ENCODE measurements at regions not wholly inside any gene's neighbourhood (a gene's known extent, or its start where the extent isn't known, plus 50 kb on each side); places are given as distances from the start of the nearest gene placed in this dataset.

GRCh38 chr14:58725226-58725625, 87.5 kb downstream of the DACT1 start:
- Histone ChIP-seq H3K9me3 (ENCODE audit: control insufficient read depth in 2 of 2, insufficient read depth in 1 of 2, low read depth in 1 of 2, low read length in 1 of 2) (no peaks in the 10 kb centered on the region), H3K4me1 (ENCODE audit: control insufficient read depth in 2 of 2, insufficient read depth in 2 of 2, low read length in 1 of 2) (no peaks in the 10 kb centered on the region), H3K27ac (ENCODE audit: low read depth in 2 of 2, low read length in 1 of 2) (no peak overlapping the region), H3K27me3 (ENCODE audit: control insufficient read depth in 1 of 2, insufficient read depth in 2 of 2, low read length in 2 of 2) (no peaks in the 10 kb centered on the region), H3K36me3 (ENCODE audit: control insufficient read depth in 2 of 2, insufficient read depth in 2 of 2, low read length in 1 of 2) (no peaks in the 10 kb centered on the region), H3K4me3 (ENCODE audit: low read depth in 1 of 2, low read length in 2 of 2) (no peak overlapping the region)

GRCh38 chr14:58725871-58726270, 88.1 kb downstream of the DACT1 start:
- H3K4me3 ChIP-seq (ENCODE audit: low read depth in 1 of 2, low read length in 2 of 2), result no peak overlapping the region
- WGBS, 2 donors, result 31 to 33% methylated on average over 2 of the region's 2 CpGs
- H3K36me3 ChIP-seq (ENCODE audit: control insufficient read depth in 2 of 2, insufficient read depth in 2 of 2, low read length in 1 of 2), result no peaks in the 10 kb centered on the region
- H3K27me3 ChIP-seq (ENCODE audit: control insufficient read depth in 1 of 2, insufficient read depth in 2 of 2, low read length in 2 of 2), result no peaks in the 10 kb centered on the region
- no peaks in the 10 kb centered on the region for H3K9me3 ChIP-seq (ENCODE audit: control insufficient read depth in 2 of 2, insufficient read depth in 1 of 2, low read depth in 1 of 2, low read length in 1 of 2)
- no peaks in the 10 kb centered on the region for H3K4me1 ChIP-seq (ENCODE audit: control insufficient read depth in 2 of 2, insufficient read depth in 2 of 2, low read length in 1 of 2)
- no peak overlapping the region for H3K27ac ChIP-seq (ENCODE audit: low read depth in 2 of 2, low read length in 1 of 2)

DNA sequence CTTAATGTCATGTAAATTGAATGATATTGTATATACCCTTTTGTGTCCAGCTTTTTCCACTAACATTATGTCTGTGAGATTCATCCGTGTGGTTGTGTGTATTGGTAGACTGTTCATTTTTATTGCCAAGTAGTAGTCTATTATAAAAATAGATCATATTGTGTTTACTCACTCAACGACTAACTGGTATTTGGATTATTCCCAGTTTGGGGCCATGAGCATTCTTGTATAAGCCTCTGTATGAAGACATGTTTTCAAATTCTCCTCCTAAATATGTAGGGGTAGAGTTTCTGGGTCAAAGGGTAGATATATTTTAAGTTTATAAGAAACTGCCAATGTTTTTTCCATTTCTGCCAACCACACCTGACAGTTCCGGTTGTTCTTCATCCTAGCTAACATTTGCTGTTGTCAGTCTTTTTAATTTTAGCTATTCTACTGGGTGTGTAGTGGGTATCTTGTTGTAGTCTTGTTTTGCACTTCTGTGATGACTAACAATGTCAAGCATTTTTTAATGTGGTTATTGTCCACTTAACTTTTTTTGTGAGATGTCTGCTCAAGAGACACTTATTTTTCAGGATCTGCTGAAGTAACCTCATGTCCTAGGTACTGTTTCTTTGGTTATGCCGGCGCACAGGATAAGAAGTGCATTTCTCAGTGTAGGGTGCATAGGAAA, 93.2 kb downstream of the DACT1 start:
- 41 to 55% methylated on average over 5 of the region's 5 CpGs for WGBS, 2 donors
- Histone ChIP-seq H3K4me3 (ENCODE audit: low read depth in 1 of 2, low read length in 2 of 2) (no peak overlapping the region), H3K27ac (ENCODE audit: low read depth in 2 of 2, low read length in 1 of 2) (no peak overlapping the region), H3K4me1 (ENCODE audit: control insufficient read depth in 2 of 2, insufficient read depth in 2 of 2, low read length in 1 of 2) (no peaks in the 10 kb centered on the region), H3K27me3 (ENCODE audit: control insufficient read depth in 1 of 2, insufficient read depth in 2 of 2, low read length in 2 of 2) (no peaks in the 10 kb centered on the region), H3K36me3 (ENCODE audit: control insufficient read depth in 2 of 2, insufficient read depth in 2 of 2, low read length in 1 of 2) (no peaks in the 10 kb centered on the region), H3K9me3 (ENCODE audit: control insufficient read depth in 2 of 2, insufficient read depth in 1 of 2, low read depth in 1 of 2, low read length in 1 of 2) (no peaks in the 10 kb centered on the region)

DNA sequence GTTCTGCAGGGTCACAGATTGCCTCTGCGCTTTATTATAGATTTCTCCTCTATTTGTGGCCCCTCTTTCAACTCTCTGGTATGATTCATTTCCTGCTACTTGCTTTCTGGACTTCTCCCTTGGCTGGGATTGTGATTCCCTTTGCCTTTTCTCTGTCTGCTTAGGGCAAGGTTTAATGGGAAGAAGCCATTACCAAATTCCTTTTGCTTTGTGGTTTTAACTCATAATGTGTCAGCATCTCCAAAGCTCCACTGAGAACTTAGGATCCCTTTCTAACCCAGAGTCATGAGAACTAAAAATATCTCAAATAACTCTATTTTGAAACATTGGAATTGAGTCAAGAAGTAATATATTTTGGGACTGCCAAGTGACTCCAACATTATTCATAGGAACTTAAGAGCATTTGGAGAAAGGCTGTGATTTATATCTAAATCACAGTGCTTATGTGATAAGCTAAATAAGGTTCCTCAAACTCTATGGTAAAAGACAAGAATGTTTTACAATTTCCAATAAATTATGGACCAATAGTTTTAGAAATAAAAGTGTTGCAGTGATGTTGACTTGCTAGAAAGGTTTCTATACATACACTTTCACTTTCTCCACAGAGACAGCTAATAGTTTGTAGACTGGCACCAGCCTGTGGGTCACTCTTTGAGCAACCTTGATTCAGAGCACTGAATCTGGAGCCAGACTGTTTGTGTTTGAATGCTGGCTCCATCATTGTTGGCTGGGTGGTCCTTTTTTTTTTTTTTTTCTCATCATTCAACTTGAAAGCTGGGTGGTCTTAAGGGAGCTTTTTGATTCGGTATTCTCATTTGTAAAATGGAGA, 93.9 kb downstream of the DACT1 start:
- no peaks in the 10 kb centered on the region for H3K36me3 ChIP-seq (ENCODE audit: control insufficient read depth in 2 of 2, insufficient read depth in 2 of 2, low read length in 1 of 2)
- H3K27me3 ChIP-seq (ENCODE audit: control insufficient read depth in 1 of 2, insufficient read depth in 2 of 2, low read length in 2 of 2), result no peaks in the 10 kb centered on the region
- no peaks in the 10 kb centered on the region for H3K4me1 ChIP-seq (ENCODE audit: control insufficient read depth in 2 of 2, insufficient read depth in 2 of 2, low read length in 1 of 2)
- no peaks in the 10 kb centered on the region for H3K9me3 ChIP-seq (ENCODE audit: control insufficient read depth in 2 of 2, insufficient read depth in 1 of 2, low read depth in 1 of 2, low read length in 1 of 2)
- no peak overlapping the region for H3K27ac ChIP-seq (ENCODE audit: low read depth in 2 of 2, low read length in 1 of 2)
- WGBS, 2 donors, result 56 to 63% methylated on average over 2 of the region's 2 CpGs
- H3K4me3 ChIP-seq (ENCODE audit: low read depth in 1 of 2, low read length in 2 of 2), result no peak overlapping the region

DNA sequence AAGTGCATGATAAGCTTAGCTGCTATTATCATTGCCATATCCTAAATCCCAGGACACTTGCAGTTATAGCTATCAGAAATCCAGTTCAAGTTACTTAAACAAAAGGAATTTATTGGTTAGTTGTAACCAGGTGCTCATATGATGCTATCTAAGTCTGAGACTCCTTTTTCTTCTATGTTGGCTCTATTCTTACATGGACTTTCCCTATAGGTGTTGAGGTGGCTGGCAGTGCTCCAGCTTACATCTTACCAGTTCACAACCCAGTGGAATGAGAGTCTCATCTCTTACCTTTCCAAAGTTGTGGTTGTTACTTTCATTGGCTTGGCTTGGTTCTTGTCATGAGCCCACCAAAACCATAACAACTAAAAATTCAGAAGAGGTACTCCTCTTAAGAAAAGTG, 94.6 kb downstream of the DACT1 start:
- Histone ChIP-seq H3K9me3 (ENCODE audit: control insufficient read depth in 2 of 2, insufficient read depth in 1 of 2, low read depth in 1 of 2, low read length in 1 of 2) (no peaks in the 10 kb centered on the region), H3K27ac (ENCODE audit: low read depth in 2 of 2, low read length in 1 of 2) (no peak overlapping the region), H3K4me3 (ENCODE audit: low read depth in 1 of 2, low read length in 2 of 2) (no peak overlapping the region), H3K27me3 (ENCODE audit: control insufficient read depth in 1 of 2, insufficient read depth in 2 of 2, low read length in 2 of 2) (no peaks in the 10 kb centered on the region), H3K4me1 (ENCODE audit: control insufficient read depth in 2 of 2, insufficient read depth in 2 of 2, low read length in 1 of 2) (no peaks in the 10 kb centered on the region), H3K36me3 (ENCODE audit: control insufficient read depth in 2 of 2, insufficient read depth in 2 of 2, low read length in 1 of 2) (no peaks in the 10 kb centered on the region)

GRCh38 chr14:58733451-58734208, 95.9 kb downstream of the DACT1 start:
- Histone ChIP-seq H3K27me3 (ENCODE audit: control insufficient read depth in 1 of 2, insufficient read depth in 2 of 2, low read length in 2 of 2) (no peaks in the 10 kb centered on the region), H3K27ac (ENCODE audit: low read depth in 2 of 2, low read length in 1 of 2) (no peak overlapping the region), H3K4me1 (ENCODE audit: control insufficient read depth in 2 of 2, insufficient read depth in 2 of 2, low read length in 1 of 2) (no peaks in the 10 kb centered on the region), H3K4me3 (ENCODE audit: low read depth in 1 of 2, low read length in 2 of 2) (no peak overlapping the region), H3K36me3 (ENCODE audit: control insufficient read depth in 2 of 2, insufficient read depth in 2 of 2, low read length in 1 of 2) (no peaks in the 10 kb centered on the region), H3K9me3 (ENCODE audit: control insufficient read depth in 2 of 2, insufficient read depth in 1 of 2, low read depth in 1 of 2, low read length in 1 of 2) (no peaks in the 10 kb centered on the region)
- 68 to 81% methylated on average over 1 of the region's 1 CpG for WGBS, 2 donors

DNA sequence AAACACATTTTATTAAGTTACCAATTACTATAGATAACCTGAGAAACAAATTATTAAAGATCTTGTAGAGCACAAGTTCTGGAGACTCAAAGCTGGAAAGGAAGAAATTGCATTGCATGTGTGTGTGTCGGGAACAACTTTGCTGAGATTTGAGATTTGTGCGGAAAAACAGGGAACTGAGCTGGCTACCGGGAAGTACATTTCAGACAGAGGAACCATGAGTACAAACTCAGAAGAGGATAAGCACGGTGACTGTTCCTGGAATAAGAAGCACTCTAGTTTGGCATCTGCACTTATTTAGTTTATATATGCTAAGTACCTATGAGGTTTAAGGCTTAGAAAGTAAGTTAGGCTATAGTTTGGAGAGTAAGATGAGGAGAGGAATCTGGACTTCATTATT, 97.8 kb downstream of the DACT1 start:
- no peaks in the 10 kb centered on the region for H3K9me3 ChIP-seq (ENCODE audit: control insufficient read depth in 2 of 2, insufficient read depth in 1 of 2, low read depth in 1 of 2, low read length in 1 of 2)
- H3K4me1 ChIP-seq (ENCODE audit: control insufficient read depth in 2 of 2, insufficient read depth in 2 of 2, low read length in 1 of 2), result no peaks in the 10 kb centered on the region
- no peaks in the 10 kb centered on the region for H3K27me3 ChIP-seq (ENCODE audit: control insufficient read depth in 1 of 2, insufficient read depth in 2 of 2, low read length in 2 of 2)
- no peak overlapping the region for H3K27ac ChIP-seq (ENCODE audit: low read depth in 2 of 2, low read length in 1 of 2)
- H3K36me3 ChIP-seq (ENCODE audit: control insufficient read depth in 2 of 2, insufficient read depth in 2 of 2, low read length in 1 of 2), result no peaks in the 10 kb centered on the region
- WGBS, 2 donors, result 85 to 87% methylated on average over 4 of the region's 4 CpGs
- H3K4me3 ChIP-seq (ENCODE audit: low read depth in 1 of 2, low read length in 2 of 2), result no peak overlapping the region

- Histone ChIP-seq H3K9me3 (ENCODE audit: control insufficient read depth in 2 of 2, insufficient read depth in 1 of 2, low read depth in 1 of 2, low read length in 1 of 2) (no peaks in the 10 kb centered on the region), H3K4me1 (ENCODE audit: control insufficient read depth in 2 of 2, insufficient read depth in 2 of 2, low read length in 1 of 2) (no peaks in the 10 kb centered on the region), H3K4me3 (ENCODE audit: low read depth in 1 of 2, low read length in 2 of 2) (no peak overlapping the region), H3K27ac (ENCODE audit: low read depth in 2 of 2, low read length in 1 of 2) (no peak overlapping the region), H3K36me3 (ENCODE audit: control insufficient read depth in 2 of 2, insufficient read depth in 2 of 2, low read length in 1 of 2) (no peaks in the 10 kb centered on the region), H3K27me3 (ENCODE audit: control insufficient read depth in 1 of 2, insufficient read depth in 2 of 2, low read length in 2 of 2) (no peaks in the 10 kb centered on the region)
- WGBS, 2 donors, result 82 to 84% methylated on average over 4 of the region's 4 CpGs
These were observed 98.8 kb downstream of the DACT1 start for GRCh38 chr14:58736606-58737005.

- Histone ChIP-seq H3K9me3 (ENCODE audit: control insufficient read depth in 2 of 2, insufficient read depth in 1 of 2, low read depth in 1 of 2, low read length in 1 of 2) (no peaks in the 10 kb centered on the region), H3K36me3 (ENCODE audit: control insufficient read depth in 2 of 2, insufficient read depth in 2 of 2, low read length in 1 of 2) (no peaks in the 10 kb centered on the region), H3K4me3 (ENCODE audit: low read depth in 1 of 2, low read length in 2 of 2) (no peak overlapping the region), H3K4me1 (ENCODE audit: control insufficient read depth in 2 of 2, insufficient read depth in 2 of 2, low read length in 1 of 2) (no peaks in the 10 kb centered on the region), H3K27me3 (ENCODE audit: control insufficient read depth in 1 of 2, insufficient read depth in 2 of 2, low read length in 2 of 2) (no peaks in the 10 kb centered on the region), H3K27ac (ENCODE audit: low read depth in 2 of 2, low read length in 1 of 2) (no peak overlapping the region)
- 92 to 94% methylated on average over 5 of the region's 5 CpGs for WGBS, 2 donors
These were observed 99.7 kb downstream of the DACT1 start for GRCh38 chr14:58737511-58737910.

All from esophagus (tissue), 2 donors.